GM18907 (cell line): ENCODE measurements at regions not wholly inside any gene's neighbourhood (a gene's known extent, or its start where the extent isn't known, plus 50 kb on each side); places are given as distances from the start of the nearest gene placed in this dataset.
"Not testable (repeated sequence)": the region's sequence is repeated elsewhere in the genome, so short reads cannot be mapped to it uniquely, and the experiment has no call there.

Source experiments
- ATAC-seq: cut with Tn5 transposase; IDR thresholded peaks from one replicate; pipeline ENCODE4 v1.9.1; 2021; ENCODE audit warnings: mild to moderate bottlenecking, moderate library complexity; ENCODE audit not compliant: unreplicated experiment

DNA sequence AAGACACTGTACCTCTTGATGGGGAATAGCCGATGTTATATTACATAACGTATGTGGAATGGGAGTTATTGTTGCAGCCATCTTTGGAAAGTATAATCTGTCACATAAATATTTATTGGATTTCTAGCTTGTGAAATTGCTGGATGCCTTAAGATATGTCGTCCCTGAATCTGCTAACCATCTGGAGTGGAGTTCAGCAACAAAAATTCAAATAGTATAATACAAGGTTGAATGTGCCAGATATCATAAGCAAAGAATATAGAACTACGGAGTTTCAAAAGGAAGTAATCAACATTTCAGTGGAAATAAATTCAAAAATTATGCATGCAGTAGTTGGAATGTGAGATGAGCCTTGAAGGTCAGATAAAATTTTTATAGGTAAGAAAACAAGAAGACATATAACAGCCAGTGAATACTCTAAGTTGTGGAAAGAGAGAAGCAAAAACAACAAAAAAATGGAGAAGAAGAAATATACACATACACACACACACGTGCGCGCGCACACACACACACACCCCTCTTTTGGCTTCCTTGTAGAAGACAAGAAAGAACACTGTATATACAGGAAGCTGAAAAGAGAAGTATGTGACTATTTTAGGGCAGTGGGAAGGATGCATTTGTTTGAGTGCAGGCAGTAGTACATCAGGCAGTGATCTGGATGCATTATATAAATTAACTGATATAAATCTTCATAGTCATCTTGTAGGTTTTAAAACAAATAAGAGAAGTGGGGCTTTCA is 516.7 kb downstream of the KCNT2 start:
- no peak for ATAC-seq

DNA sequence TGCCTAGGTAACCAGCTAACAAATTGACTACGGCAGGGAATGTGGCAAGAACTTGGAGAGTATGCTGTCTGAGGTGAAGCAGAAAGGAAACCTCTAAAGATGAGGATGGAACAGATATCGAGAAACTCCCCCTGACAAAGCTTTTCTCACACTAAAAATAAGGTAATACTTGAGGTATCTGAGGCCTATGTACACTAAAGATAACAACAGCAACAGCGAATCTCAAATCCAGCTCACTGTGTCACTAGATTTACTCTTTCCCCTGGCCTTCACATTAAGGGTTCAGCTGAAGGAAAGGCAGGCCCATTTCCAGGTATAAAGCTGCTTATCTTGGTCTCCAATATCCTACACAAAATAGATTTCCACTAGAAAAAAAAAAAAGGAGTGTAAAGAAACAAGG is 518.0 kb downstream of the KCNT2 start:
- no peak for ATAC-seq

DNA sequence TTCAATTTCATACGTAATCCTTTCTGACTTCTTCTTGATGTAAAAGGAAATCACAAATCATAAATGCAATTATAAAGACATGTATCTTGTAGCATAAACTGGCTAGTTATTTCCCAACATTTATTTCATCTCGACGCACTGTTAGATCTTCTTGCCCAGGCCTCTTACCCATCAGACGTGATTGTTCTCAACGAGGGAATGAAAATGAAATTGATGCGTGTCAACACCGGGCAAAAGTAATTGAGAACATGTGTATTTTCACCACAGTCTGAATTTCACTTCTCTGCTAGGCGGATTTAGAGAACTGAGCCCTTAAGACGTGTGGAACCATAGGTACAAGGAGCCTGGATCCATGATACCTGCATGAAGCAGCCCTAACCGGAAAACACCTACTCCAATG is 519.7 kb downstream of the KCNT2 start:
- ATAC-seq, result no peak

DNA sequence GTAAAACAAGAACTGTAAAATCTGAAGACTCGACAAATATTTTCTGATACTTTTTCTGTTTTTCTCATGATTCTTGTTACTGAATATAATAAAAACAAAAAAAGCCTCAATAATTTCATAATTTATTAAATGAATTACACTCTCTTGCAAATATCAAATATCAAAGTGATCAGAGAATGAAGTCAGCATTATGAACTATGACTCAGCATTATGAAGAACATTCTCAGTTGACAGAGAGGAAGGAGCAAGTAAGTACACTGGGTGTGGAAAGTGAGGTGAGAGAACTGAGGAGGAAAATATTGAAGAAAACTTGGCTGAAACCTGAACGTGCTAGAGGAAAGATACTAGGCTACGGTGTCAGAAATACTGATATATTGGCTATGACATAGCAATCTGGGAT is 529.5 kb downstream of the KCNT2 start:
- no peak for ATAC-seq

DNA sequence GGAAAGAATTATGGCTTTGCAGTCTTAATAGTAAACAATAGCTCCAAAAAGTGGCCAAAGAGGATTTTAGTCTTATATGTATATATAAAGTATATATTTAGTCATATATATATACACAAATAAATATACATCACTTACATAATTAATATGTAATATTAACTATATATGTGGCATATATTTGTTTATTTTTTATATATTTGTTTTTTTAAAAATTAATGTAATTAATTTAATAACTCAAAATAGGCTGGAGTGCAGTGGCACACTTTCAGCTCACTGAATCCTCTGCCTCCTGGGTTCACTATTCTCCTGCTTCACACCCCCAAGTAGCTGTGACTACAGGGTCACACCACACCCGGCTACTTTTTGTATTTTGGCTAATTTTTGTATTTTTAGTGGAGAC is 532.6 kb downstream of the KCNT2 start:
- ATAC-seq, result no peak

DNA sequence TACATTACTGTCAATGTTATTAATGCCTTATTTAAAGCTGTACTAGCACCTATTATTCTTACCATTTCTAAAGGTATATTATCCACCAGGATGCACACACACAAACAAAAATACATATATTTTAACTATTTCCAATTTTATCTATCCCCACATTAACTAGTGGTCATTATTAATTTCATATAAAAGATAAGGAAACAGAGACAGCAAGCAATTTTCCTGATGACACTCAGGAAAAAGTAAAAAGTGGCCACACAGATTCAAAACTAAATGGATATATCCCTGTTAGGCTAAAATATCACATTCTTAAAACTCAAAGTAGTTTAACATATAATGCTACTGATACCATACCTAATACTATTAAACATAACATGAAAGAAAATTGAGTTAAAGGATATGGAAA is 534.1 kb downstream of the KCNT2 start:
- ATAC-seq, result no peak

DNA sequence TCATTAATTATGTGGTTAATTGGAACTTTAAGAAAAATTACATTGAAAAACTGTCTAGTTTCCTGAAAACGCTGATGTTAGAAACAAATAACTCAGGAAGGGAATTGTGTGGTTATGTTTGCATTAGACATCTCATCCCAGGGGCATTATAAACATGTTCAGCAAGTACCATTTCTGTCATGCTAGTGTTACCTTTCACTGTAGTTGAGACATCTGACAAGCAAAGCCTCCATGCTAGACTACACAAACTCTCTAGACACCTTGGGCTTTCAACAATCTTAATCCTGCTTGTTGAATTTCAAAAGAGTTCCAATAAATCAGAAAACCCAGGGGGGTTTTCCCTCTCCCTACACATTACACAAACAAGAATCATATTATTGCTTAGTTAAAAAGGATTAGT is 536.8 kb downstream of the KCNT2 start:
- ATAC-seq, result no peak

DNA sequence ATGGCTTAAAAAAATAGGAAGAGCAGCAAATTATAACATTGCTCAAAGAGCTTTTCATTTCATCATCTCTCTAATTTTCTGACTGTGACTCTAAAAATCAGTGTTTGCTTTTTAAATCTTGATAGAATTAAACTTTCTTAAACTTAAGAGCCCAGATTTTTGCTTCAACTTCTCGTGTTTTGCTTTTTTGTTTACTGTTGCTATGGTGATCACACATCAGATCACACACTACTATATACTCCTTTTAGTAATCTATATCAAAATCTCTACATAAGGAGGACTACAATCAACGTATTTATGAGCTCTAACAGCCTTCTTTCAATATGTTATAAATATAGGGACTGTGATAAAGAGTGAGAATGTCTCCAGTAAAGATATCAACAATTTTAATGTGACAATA is 537.3 kb downstream of the KCNT2 start:
- no peak for ATAC-seq

DNA sequence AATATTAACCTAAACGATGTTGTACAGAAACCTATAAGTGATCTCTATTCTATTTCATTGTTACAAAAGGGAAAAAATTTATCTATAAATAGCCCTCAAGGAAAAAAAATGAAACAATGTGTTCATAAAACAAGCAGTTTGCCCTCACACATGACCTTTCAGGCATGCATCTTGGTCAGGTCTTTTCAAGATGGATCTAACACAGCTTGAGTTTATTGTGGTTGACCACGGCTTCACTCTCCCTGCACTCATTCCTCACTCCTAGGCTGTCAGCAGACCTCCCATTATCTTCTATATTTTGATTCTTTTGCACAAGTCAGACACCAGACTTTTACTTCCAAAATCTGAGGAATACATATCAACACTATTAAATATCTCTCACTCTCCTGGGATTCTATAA is 544.3 kb downstream of the KCNT2 start:
- ATAC-seq, result no peak

DNA sequence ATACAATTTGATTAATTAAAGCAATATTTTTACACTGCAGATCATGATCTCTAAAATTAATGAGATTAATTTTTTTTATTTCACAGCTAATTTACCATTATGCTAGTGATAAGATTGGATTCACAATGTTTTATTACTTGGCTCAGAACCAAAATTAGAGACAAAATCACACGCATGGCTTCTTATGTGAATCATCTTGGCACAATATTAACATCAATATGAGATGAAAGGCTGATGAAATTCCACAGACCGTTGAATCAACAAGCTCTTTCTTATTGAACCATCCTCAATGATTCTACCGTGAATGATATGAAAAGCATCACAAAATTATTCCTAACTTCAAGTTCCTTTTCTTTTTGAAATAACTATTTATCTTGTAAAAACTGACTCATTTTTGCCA is 544.9 kb downstream of the KCNT2 start:
- ATAC-seq, result no peak

DNA sequence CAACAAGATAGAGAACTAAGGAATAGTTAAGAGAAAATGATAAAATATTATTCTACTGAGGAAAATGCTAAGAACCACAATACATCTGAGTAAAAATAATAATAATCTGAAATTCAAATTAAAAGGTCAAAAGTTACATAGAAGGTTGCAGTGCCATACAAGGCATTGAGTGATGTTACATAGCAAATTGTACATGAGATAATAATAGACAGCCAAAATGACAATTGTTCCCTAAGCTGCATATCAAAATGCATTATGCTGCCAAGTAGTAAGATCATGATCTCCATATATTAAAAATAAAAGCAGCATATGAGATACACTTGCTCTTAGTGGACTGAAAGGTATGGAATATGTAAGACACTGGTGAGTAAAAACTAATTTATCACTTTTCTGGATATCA is 547.7 kb downstream of the KCNT2 start:
- no peak for ATAC-seq

DNA sequence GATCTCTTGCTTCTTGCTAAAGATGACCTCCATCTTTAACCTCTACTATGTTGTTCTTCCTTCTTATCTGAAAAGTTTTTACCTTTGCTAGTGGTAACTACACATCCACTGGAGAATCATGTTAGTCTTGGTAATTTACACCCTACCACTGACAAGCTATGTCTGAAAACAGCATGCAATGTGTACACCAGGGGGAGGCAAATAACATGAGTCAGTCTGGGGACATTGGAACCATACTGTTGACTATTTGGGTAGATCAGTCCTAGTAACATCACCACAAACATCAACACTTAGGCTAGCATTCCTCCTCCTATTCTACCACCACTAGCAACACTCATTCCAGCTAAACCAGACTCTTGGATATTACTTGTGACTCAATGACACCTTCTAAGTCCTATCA is 549.0 kb downstream of the KCNT2 start:
- no peak for ATAC-seq

DNA sequence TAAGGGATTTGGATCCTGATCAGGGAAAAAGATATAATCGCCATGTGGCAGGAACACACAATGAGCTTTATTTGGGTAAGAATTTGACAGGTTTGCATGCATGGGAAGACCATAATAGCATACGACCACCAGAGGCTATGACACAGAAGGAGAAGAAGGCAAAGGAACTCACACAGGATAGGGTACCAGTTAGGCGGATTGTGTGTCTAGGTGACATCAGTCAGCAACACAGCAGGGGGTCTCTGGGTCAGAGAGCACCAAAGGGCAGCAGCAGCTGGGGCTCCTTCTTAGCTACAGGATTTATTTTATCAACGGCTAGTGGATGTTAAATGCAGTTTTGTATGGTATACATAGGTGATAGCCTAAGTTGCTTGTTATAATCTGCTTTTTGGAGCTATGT is 551.3 kb downstream of the KCNT2 start:
- ATAC-seq, result no peak

DNA sequence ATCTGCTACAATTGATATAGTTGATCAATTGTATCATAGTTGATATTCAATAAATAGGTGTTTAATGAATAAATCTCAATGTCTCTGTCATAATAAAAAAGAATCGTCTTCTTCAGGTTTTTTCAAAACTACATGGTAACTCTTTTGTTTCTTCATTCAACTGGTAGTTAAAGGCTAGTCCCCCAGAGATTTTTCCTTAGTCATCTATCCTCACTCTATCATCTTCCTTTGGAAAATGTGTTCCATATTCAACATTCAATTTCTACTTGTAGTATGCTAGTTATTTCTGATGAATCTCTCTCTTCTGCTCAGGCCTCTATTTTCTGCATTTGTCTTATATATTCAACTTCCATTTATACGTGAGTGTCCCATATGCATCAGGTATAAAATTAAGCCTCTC is 558.8 kb downstream of the KCNT2 start:
- ATAC-seq, result no peak

DNA sequence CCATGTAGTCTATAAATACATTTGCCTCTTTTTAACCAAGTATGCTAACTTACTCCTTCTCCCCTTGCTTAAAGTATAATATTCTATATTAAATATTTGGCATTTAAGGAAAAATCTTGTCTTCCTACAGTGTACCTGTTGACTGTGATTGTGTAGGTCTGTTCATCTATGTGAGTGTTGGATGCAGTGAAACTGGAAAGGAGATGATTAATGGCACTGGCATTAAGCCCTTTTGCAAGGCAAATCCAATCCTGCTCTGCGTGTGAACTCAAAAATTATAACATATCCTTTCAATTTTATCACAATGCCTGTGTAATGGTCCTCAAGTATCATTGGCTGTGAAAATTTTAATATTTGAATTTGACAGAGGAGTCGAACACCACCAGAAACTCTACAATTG is 565.0 kb downstream of the KCNT2 start:
- no peak for ATAC-seq

DNA sequence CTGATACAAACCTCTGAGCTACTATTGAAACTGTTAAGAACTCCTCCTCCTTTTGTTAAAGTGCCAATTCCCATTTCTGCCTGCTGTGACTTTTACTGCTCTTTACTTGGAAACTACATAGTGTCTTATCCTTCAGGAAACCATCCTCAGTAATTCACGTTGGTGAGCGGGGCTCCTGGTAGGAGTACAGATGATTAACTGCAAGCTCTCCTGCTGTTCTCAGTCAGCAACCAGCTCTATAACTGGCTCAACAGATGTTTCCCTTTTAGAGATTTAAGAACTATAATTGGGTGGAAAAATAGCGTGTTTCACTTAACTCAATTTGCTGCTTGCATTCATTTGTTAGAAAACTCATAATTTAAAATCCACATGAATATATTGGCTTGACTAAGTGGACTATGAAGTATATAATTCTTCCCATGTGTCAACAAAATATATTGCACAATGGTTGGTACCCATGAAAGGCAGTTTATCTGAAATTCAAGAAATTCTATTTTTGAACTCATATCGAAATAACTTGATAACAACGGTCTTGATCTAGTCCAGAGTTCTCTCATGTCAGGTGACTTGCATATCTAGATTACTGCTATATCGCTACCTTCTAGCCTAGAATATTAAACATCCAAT is 574.0 kb downstream of the KCNT2 start:
- no peak for ATAC-seq

DNA sequence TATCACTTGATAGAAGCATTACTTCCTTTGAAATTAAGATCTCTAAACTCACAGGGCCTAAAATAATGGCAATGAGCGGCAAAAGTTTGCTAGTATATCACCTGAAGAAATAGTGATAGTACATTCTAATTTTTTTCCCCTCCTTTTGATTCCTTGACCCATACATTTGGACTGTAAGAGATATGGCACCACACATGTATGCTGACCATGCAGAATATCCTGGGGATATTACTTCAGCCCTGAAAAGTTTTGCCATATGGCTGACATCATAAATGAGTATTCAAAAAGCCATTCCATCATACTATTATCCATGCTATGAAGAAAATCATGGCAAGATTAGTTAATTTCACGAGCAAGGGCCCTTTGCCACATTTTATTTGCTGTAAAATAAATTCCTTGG is 576.9 kb downstream of the KCNT2 start:
- not testable (repeated sequence) for ATAC-seq

DNA sequence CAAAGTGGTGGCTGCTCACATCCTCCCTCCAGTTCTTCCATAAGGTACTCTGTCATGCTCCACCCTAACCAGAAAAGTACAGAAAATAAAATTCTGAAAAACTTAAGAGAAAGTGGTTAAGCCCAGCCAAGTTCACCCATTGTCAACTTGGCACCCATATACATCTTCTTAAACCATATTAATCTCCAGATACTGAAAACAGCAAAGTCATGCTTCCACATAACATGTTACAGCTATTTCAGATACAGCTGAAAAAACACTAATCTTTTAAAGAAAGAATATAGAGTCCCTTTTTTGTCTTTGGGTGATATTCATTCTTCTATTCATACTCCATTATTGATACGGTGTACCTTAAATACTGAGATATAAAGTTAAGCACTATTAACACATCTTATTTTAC is 577.8 kb downstream of the KCNT2 start:
- ATAC-seq, result no peak

DNA sequence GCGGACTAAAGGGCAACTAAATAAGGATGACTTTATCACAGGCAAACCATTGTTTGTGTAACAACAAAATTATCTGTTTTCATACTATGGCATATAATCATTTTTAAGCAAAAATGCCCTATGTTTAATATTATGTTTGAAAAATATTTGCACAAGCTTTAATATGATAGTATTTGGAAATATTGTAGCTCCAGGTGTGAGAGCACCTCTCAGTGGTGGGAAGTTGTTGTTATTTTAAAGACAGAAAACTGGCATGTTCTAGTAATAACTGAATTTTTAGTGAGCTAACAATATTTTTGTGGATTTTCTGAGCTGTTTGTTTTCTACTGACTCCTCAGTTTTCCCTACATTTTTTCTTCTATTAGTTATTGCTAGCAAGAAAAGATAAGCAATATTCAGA is 578.8 kb downstream of the KCNT2 start:
- no peak for ATAC-seq

DNA sequence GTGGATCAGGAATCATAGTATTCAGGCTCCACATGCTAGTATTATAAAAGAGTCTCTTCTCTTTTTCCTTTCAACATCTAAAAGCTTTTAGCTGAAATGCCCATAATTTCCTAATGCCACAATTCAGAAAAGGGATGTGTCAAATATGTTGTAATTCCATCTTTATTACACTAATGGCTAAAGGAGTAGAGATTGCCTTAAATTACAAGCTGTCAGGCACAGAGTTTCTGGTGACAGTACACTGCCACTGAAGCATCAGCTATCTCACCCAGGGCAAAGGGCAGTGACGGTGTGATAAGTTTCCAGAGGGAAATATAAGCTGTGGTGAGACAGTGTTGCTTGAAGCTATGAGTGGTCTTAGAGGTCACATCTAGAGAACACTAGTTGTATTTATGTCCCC is 581.1 kb downstream of the KCNT2 start:
- ATAC-seq, result no peak

DNA sequence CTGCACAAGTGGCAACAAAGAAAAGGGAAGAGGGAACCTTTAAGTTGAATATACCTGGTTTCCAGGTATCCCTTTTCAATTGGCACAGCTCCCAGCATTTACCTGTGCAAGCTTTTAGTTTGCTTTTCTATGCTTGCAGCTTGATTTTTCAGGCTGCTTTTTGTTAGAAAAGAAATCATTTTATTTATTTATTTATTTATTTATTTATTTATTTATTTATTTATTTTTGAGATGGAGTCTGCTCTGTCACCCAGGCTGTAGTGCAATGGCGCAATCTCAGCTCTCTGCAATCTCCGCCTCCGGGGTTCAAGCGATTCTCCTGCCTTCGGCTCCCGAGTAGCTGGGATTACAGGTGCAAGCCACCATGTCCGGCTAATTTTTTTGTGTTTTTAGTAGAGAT is 587.1 kb downstream of the KCNT2 start:
- ATAC-seq, result not testable (repeated sequence)

DNA sequence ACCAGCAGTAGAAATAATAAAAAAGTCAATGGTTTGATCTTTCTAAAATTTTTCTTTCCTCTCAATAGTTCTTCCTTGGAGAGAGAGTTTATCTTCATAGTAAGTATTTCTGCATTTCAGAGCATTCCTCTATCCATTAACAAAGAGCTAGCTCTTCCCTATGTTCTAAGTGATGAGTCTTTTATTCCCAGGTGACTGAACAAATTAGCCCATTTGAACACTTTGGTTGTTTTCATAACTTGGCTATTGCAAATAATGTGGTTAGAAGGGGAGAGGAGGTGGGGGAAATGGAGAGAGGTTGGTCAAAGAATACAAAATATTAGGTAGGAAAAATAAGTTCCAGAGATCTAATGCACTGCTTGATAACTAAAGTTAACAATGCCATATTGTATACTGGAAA is 598.9 kb downstream of the KCNT2 start:
- no peak for ATAC-seq

DNA sequence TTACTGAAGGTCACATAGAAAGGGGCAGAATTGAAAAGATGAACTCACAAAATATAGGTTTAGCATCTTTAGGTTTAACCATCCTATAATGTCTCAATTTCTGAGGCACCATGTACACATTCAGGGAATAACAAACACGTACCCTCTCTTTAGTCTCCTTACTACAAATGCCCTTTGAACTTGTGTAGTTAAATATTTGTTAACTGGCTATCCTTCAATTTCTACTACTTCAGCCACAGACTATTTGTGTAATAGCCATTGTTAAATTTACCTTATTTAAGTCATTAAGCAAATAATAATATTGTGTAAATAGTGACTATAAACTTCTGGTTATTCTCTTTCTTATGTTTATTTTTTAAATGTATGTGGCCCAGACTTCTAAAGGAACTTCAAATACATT is 600.5 kb downstream of the KCNT2 start:
- ATAC-seq, result no peak
